Transverse colon (tissue), 4 donors: ENCODE measurements at regions not wholly inside any gene's neighbourhood (a gene's known extent, or its start where the extent isn't known, plus 50 kb on each side); places are given as distances from the start of the nearest gene placed in this dataset.

ENCODE experiments used
- CTCF ChIP-seq, 5 experiments: fragments of 200-600 bp in 3 of 5; fragments of 450-650 bp in 2 of 5; sonication (generic) in 3 of 5; IDR thresholded peaks; 1 replicate in 2 of 5; 2 replicates in 3 of 5; pipeline ENCODE4 v1.5.1; 2016 to 2017; ENCODE audit warnings: antibody characterized with exemption in 5 of 5, inconsistent platforms in 3 of 5, mild to moderate bottlenecking in 2 of 5, moderate library complexity in 1 of 5
- POLR2A ChIP-seq: fragments of 450-650 bp; IDR thresholded peaks from one replicate; pipeline ENCODE4 v1.6.1; 2016; ENCODE audit warnings: antibody characterized with exemption, mild to moderate bottlenecking, moderate library complexity
- POLR2AphosphoS5 ChIP-seq, 3 donors: sonication (generic); formaldehyde crosslinking; IDR thresholded peaks; one replicate each; pipeline ENCODE4 v1.6.1; 2016; ENCODE audit warnings: antibody characterized with exemption in 3 of 3

- no peak for TF ChIP-seq POLR2A
- TF ChIP-seq CTCF (IDR thresholded peaks at IDR 0.05) = no peak
- no peak for TF ChIP-seq POLR2AphosphoS5 (IDR thresholded peaks at IDR 0.05)
Measured at GRCh38 chr6:91140449-91140848, 553.6 kb upstream of the MAP3K7 start.
